K562 (cell line): ENCODE measurements at regions not wholly inside any gene's neighbourhood (a gene's known extent, or its start where the extent isn't known, plus 50 kb on each side); places are given as distances from the start of the nearest gene placed in this dataset.

Experiments
- ATAC-seq: fragments of 200-7000 bp; cut with Tn5 transposase; 3 replicates; pipeline ENCODE4 v1.9.1; 2020; ENCODE audit warnings: moderate library complexity
- BruUV-seq: library from RNA; stranded (reverse); fragments of 400-500 nt; replicated peaks from 2 replicates; lab custom pipeline; 2021; lab: Mats Ljungman, UMichigan
- CTCF ChIA-PET: fragments of 300-600 bp; formaldehyde crosslinking; extraction: SDS; loops from one replicate; lab custom pipeline; 2021; ENCODE audit warnings: low intra/inter-chr PET ratio; lab: Yijun Ruan, JAX
- POLR2A ChIA-PET: fragments of 300-600, 350-650 bp; sonication (Branson Sonifier 250); formaldehyde crosslinking; extraction: SDS; loops from one replicate; lab custom pipeline; 2021; ENCODE audit warnings: antibody characterized with exemption, inconsistent platforms; lab: Yijun Ruan, JAX
- DNase-seq, 4 experiments: peaks; one replicate each; pipeline versions ENCODE4 v3.0.0 to v3.0.0-alpha.2; 2011 to 2018; ENCODE audit warnings: low spot score in 3 of 4, mixed read lengths in 3 of 4; ENCODE audit errors: extremely low read depth in 1 of 4
- FAIRE-seq: peaks from 2 replicates; lab custom pipeline; 2011; peaks lifted over from hg19 to GRCh38; lab: Jason Lieb, UNC
- H2AFZ ChIP-seq: 2 replicates; pipeline ENCODE4 v1.6.0; 2011; ENCODE audit warnings: low read depth, low read length, control low read depth, inconsistent platforms
- H3K27ac ChIP-seq: fragments of 200-600 bp; 3 replicates; pipeline ENCODE4 v1.8.0; 2011; ENCODE audit warnings: low read depth, mild to moderate bottlenecking, control low read depth, inconsistent platforms, low read length, moderate library complexity, mixed read lengths; ENCODE audit errors: extremely low read depth
- H3K27me3 ChIP-seq, 2 experiments: fragments of 300-600 bp in 1 of 2; 2 replicates in 1 of 2; 3 replicates in 1 of 2; pipeline versions ENCODE4 v1.6.0 to v1.8.0; 2011; ENCODE audit warnings: inconsistent platforms in 2 of 2, low read length in 2 of 2, mild to moderate bottlenecking in 1 of 2, mixed read lengths in 1 of 2, moderate library complexity in 1 of 2; ENCODE audit not compliant: control insufficient read depth in 2 of 2, insufficient read depth in 2 of 2
- H3K36me3 ChIP-seq: fragments of 300-600 bp; 3 replicates; pipeline ENCODE4 v1.8.0; 2011; ENCODE audit warnings: mild to moderate bottlenecking, low read length, inconsistent platforms; ENCODE audit not compliant: control insufficient read depth, insufficient read depth
- H3K4me1 ChIP-seq, 2 experiments: fragments of 200-600 bp in 1 of 2; replicated peaks in 1 of 2; 2 replicates in 1 of 2; 3 replicates in 1 of 2; pipeline versions ENCODE4 v1.5.1 to v1.8.0; 2011; ENCODE audit warnings: inconsistent platforms in 2 of 2, low read length in 2 of 2, mild to moderate bottlenecking in 1 of 2, mixed read lengths in 1 of 2, moderate library complexity in 1 of 2; ENCODE audit not compliant: control insufficient read depth in 2 of 2, insufficient read depth in 2 of 2
- H3K4me2 ChIP-seq: 2 replicates; pipeline ENCODE4 v1.6.1; 2011; ENCODE audit warnings: low read length, control low read depth, inconsistent platforms, mixed read lengths; ENCODE audit not compliant: insufficient read depth
- H3K4me3 ChIP-seq: fragments of 200-600 bp; sonication (generic), shearing (Covaris generic); 2 replicates; pipeline ENCODE4 v1.5.1; 2016; ENCODE audit warnings: control low read depth, inconsistent platforms
- H3K79me2 ChIP-seq: fragments of 200-600 bp; 3 replicates; pipeline ENCODE4 v1.8.0; 2011; ENCODE audit warnings: low read length, inconsistent platforms; ENCODE audit not compliant: control insufficient read depth, insufficient read depth
- H3K9ac ChIP-seq, 2 experiments: 2 replicates each; pipeline versions ENCODE4 v1.6.0 to v1.6.1; 2011; ENCODE audit warnings: low read depth in 2 of 2, low read length in 2 of 2, control low read depth in 1 of 2, inconsistent platforms in 1 of 2, mild to moderate bottlenecking in 1 of 2, mixed read lengths in 1 of 2; ENCODE audit not compliant: insufficient read depth in 1 of 2
- H3K9me1 ChIP-seq: one replicate; pipeline ENCODE4 v1.6.0; 2011; ENCODE audit warnings: inconsistent platforms, mild to moderate bottlenecking, low read length, moderate library complexity; ENCODE audit not compliant: control insufficient read depth, insufficient read depth
- H3K9me3 ChIP-seq: replicated peaks from 2 replicates; pipeline ENCODE4 v1.5.1; 2011; ENCODE audit warnings: low read depth, low read length, inconsistent platforms; ENCODE audit not compliant: control insufficient read depth, insufficient read depth
- H4K20me1 ChIP-seq: replicated peaks from 2 replicates; pipeline ENCODE4 v1.6.1; 2011; ENCODE audit warnings: low read length, inconsistent platforms, mixed read lengths; ENCODE audit not compliant: control insufficient read depth, insufficient read depth
- CREM ChIP-seq: IDR thresholded peaks from 2 replicates; pipeline ENCODE4 v1.6.1; 2014; ENCODE audit warnings: antibody characterized with exemption, low read depth
- FOXK1 ChIP-seq: sonication (generic); formaldehyde crosslinking; IDR thresholded peaks from 2 replicates; pipeline ENCODE4 v1.8.0; 2022; ENCODE audit warnings: missing genetic modification reagents, mild to moderate bottlenecking, borderline replicate concordance
- GABPB1 ChIP-seq: sonication (generic); formaldehyde crosslinking; IDR thresholded peaks from 2 replicates; pipeline ENCODE4 v1.8.0; 2022; ENCODE audit warnings: mild to moderate bottlenecking, missing genetic modification reagents
- GTF2A2 ChIP-seq: IDR thresholded peaks from 2 replicates; pipeline ENCODE4 v1.6.1; 2016; ENCODE audit warnings: mild to moderate bottlenecking, missing genetic modification characterization, missing compliant biosample characterization
- HDAC2 ChIP-seq: fragments of 450-650 bp; IDR thresholded peaks from 2 replicates; pipeline ENCODE4 v1.6.1; 2016; ENCODE audit warnings: mild to moderate bottlenecking
- MTA1 ChIP-seq: fragments of 450-650 bp; IDR thresholded peaks from 2 replicates; pipeline ENCODE4 v1.6.1; 2017; ENCODE audit warnings: borderline replicate concordance
- MTA3 ChIP-seq: fragments of 450-650 bp; formaldehyde crosslinking; IDR thresholded peaks from 2 replicates; pipeline ENCODE4 v1.6.1; 2017; ENCODE audit warnings: mild to moderate bottlenecking, borderline replicate concordance
- NELFE ChIP-seq: IDR thresholded peaks from 2 replicates; pipeline ENCODE4 v1.6.1; 2011; ENCODE audit warnings: mild to moderate bottlenecking; ENCODE audit not compliant: insufficient read depth, insufficient read length
- PHTF2 ChIP-seq: fragments of 250-450 bp; sonication (Bioruptor Pico); IDR thresholded peaks from 2 replicates; pipeline ENCODE4 v1.5.0; 2021; ENCODE audit warnings: mild to moderate bottlenecking
- RB1 ChIP-seq: fragments of 450-650 bp; IDR thresholded peaks from 2 replicates; pipeline ENCODE4 v1.6.1; 2017; ENCODE audit warnings: low read depth, mild to moderate bottlenecking
- SIX5 ChIP-seq, 2 experiments: IDR thresholded peaks; 2 replicates each; pipeline ENCODE4 v1.6.1; 2011; ENCODE audit warnings: low read length in 2 of 2, borderline replicate concordance in 1 of 2, low read depth in 1 of 2, mild to moderate bottlenecking in 1 of 2, moderate library complexity in 1 of 2; ENCODE audit not compliant: insufficient read depth in 1 of 2
- ZKSCAN8 ChIP-seq: fragments of 200-800 bp; sonication (Bioruptor generic); IDR thresholded peaks from 2 replicates; pipeline ENCODE4 v1.6.1; 2016; ENCODE audit warnings: missing genetic modification characterization, missing compliant biosample characterization
- ZNF121 ChIP-seq: sonication (generic); formaldehyde crosslinking; conservative IDR thresholded peaks from 2 replicates; pipeline ENCODE4 v1.8.0; 2022; ENCODE audit warnings: missing genetic modification reagents
- ZNF79 ChIP-seq: fragments of 250-450 bp; sonication (Bioruptor Pico); IDR thresholded peaks from 2 replicates; pipeline ENCODE4 v1.4.0; 2020; ENCODE audit warnings: low read depth, mild to moderate bottlenecking, moderate library complexity
- WGBS: fragments of 100-300 bp; shearing (Covaris generic); methylation state at CpG from one replicate; pipeline ENCODE4 v1.1.6; 2016; ENCODE audit warnings: low coverage, mixed read lengths; ENCODE audit not compliant: insufficient coverage; ENCODE audit errors: missing lambda C conversion rate; 5-methylcytosine and 5-hydroxymethylcytosine counted together
- in situ Hi-C: fragments of 300-500 bp; cut with MboI; formaldehyde crosslinking; loops from 4 replicates; pipeline ENCODE4 v1.15.0; 2018; ENCODE audit warnings: inconsistent platforms, mixed read lengths
- intact Hi-C: fragments of 100-400 bp; cut with micrococcal nuclease; formaldehyde crosslinking; loops from 2 replicates; pipeline ENCODE4 v1.14.2; 2022
- TF ChIP-seq, protein P1 (sequence below), 2 experiments: fragments of 200-800 bp in 1 of 2; sonication (Bioruptor generic) in 1 of 2; sonication (generic) in 1 of 2; formaldehyde crosslinking in 1 of 2; IDR thresholded peaks in 1 of 2; conservative IDR thresholded peaks in 1 of 2; 2 replicates each; pipeline versions ENCODE4 v1.5.0 to v1.6.1; 2016 to 2020; ENCODE audit warnings: missing compliant biosample characterization in 1 of 2, missing genetic modification characterization in 1 of 2, missing genetic modification reagents in 1 of 2
- TF ChIP-seq, protein P2 (sequence below): IDR thresholded peaks from 3 replicates; pipeline ENCODE4 v1.6.1; 2011; ENCODE audit warnings: borderline replicate concordance, mild to moderate bottlenecking, moderate library complexity; ENCODE audit not compliant: insufficient read length; ENCODE audit errors: extremely low read depth
- TF ChIP-seq, protein P3 (sequence below): fragments of 250-450 bp; sonication (Bioruptor Pico); IDR thresholded peaks from 2 replicates; pipeline ENCODE4 v1.4.0; 2020; ENCODE audit warnings: mild to moderate bottlenecking, moderate library complexity, borderline replicate concordance

DNA sequence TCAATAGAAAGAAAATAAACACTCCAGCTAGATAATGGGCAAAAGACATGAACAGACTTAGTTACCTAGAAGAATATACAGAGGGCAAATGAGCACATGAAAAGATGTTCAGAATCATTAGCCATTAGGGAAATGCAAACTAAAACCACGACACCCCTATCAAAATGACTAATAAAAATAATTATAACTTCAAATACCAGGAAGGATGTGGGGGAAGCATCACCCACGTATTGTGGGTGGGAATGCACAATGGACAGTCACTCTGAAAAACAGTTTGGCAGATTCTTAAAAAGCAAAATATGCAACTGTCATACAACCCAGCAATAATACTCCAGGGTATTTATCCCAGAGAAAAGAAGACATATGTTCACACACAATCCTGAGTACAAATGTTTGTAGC is 92.6 kb downstream of the DLL1 start:
- no peak overlapping the region for H3K4me3 ChIP-seq
- peaks cover 0 to 9% of the 10 kb centered on the region in 2 experiments; a peak in 2 of 5 replicates for H3K27me3 ChIP-seq
- no peak overlapping the region for H2AFZ ChIP-seq
- FAIRE-seq (no peak), ATAC-seq (no peak), DNase-seq (no peak)
- no TSS peak for BruUV-seq
- H3K36me3 ChIP-seq, result no peaks in the 10 kb centered on the region
- H3K4me1 ChIP-seq, result no peaks in the 10 kb centered on the region
- intact Hi-C loops (no loop called here), in situ Hi-C loops (no loop called here)
- H3K9ac ChIP-seq, result no peak overlapping the region
- ChIA-PET POLR2A (interaction anchor here (1.5 kb wide), 1 partner anchor 11 kb away, joined by 4 read pairs; no protein-coding TSS in a partner anchor), CTCF (no interaction called here)
- 3% methylated on average over 2 of the region's 2 CpGs for WGBS
- no peaks in the 10 kb centered on the region for H3K79me2 ChIP-seq
- H3K27ac ChIP-seq, result no peak overlapping the region
- no peaks in the 10 kb centered on the region for H4K20me1 ChIP-seq
- H3K9me3 ChIP-seq, result no peaks in the 10 kb centered on the region
- H3K4me2 ChIP-seq, result no peak overlapping the region
- H3K9me1 ChIP-seq, result no peaks in the 10 kb centered on the region
- TF ChIP-seq HDAC2, result no peak
- no peak for TF ChIP-seq MTA1
- TF ChIP-seq ZNF121 (CRISPR knock-in tag), result no peak
- TF ChIP-seq, protein P1, sequence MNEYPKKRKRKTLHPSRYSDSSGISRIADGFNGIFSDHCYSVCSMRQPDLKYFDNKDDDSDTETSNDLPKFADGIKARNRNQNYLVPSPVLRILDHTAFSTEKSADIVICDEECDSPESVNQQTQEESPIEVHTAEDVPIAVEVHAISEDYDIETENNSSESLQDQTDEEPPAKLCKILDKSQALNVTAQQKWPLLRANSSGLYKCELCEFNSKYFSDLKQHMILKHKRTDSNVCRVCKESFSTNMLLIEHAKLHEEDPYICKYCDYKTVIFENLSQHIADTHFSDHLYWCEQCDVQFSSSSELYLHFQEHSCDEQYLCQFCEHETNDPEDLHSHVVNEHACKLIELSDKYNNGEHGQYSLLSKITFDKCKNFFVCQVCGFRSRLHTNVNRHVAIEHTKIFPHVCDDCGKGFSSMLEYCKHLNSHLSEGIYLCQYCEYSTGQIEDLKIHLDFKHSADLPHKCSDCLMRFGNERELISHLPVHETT (CRISPR knock-in tag; conservative IDR thresholded peaks at IDR 0.05 in 1 of 2, IDR thresholded peaks at IDR 0.05 in 1 of 2), result no peak
- no peak for TF ChIP-seq PHTF2
- TF ChIP-seq, protein P2, sequence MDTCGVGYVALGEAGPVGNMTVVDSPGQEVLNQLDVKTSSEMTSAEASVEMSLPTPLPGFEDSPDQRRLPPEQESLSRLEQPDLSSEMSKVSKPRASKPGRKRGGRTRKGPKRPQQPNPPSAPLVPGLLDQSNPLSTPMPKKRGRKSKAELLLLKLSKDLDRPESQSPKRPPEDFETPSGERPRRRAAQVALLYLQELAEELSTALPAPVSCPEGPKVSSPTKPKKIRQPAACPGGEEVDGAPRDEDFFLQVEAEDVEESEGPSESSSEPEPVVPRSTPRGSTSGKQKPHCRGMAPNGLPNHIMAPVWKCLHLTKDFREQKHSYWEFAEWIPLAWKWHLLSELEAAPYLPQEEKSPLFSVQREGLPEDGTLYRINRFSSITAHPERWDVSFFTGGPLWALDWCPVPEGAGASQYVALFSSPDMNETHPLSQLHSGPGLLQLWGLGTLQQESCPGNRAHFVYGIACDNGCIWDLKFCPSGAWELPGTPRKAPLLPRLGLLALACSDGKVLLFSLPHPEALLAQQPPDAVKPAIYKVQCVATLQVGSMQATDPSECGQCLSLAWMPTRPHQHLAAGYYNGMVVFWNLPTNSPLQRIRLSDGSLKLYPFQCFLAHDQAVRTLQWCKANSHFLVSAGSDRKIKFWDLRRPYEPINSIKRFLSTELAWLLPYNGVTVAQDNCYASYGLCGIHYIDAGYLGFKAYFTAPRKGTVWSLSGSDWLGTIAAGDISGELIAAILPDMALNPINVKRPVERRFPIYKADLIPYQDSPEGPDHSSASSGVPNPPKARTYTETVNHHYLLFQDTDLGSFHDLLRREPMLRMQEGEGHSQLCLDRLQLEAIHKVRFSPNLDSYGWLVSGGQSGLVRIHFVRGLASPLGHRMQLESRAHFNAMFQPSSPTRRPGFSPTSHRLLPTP, result no peak
- TF ChIP-seq MTA3, result no peak
- no peak for TF ChIP-seq ZKSCAN8 (CRISPR knock-in tag)
- no peak for TF ChIP-seq CREM
- no peak for TF ChIP-seq GTF2A2 (tag)
- TF ChIP-seq FOXK1 (CRISPR knock-in tag), result no peak
- no peak for TF ChIP-seq ZNF79 (CRISPR knock-in tag)
- TF ChIP-seq GABPB1 (CRISPR knock-in tag), result no peak
- TF ChIP-seq NELFE, result no peak
- no peak for TF ChIP-seq SIX5 (IDR thresholded peaks at IDR 0.05; ENCODE audit: borderline replicate concordance in 1 of 2, insufficient read depth in 1 of 2, low read depth in 1 of 2, low read length in 2 of 2)
- TF ChIP-seq, protein P3, sequence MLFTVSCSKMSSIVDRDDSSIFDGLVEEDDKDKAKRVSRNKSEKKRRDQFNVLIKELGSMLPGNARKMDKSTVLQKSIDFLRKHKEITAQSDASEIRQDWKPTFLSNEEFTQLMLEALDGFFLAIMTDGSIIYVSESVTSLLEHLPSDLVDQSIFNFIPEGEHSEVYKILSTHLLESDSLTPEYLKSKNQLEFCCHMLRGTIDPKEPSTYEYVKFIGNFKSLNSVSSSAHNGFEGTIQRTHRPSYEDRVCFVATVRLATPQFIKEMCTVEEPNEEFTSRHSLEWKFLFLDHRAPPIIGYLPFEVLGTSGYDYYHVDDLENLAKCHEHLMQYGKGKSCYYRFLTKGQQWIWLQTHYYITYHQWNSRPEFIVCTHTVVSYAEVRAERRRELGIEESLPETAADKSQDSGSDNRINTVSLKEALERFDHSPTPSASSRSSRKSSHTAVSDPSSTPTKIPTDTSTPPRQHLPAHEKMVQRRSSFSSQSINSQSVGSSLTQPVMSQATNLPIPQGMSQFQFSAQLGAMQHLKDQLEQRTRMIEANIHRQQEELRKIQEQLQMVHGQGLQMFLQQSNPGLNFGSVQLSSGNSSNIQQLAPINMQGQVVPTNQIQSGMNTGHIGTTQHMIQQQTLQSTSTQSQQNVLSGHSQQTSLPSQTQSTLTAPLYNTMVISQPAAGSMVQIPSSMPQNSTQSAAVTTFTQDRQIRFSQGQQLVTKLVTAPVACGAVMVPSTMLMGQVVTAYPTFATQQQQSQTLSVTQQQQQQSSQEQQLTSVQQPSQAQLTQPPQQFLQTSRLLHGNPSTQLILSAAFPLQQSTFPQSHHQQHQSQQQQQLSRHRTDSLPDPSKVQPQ (CRISPR knock-in tag), result no peak
- no peak for TF ChIP-seq RB1
